Suprapubic skin (tissue), 3 donors: ENCODE measurements at regions not wholly inside any gene's neighbourhood (a gene's known extent, or its start where the extent isn't known, plus 50 kb on each side); places are given as distances from the start of the nearest gene placed in this dataset.

Experiments used
- CTCF ChIP-seq, 2 donors: fragments of 200-600 bp in 1 of 2; fragments of 450-650 bp in 1 of 2; sonication (generic) in 1 of 2; IDR thresholded peaks; one replicate each; pipeline ENCODE4 v1.5.1; 2016 to 2019; ENCODE audit warnings: antibody characterized with exemption in 2 of 2, mild to moderate bottlenecking in 1 of 2, moderate library complexity in 1 of 2
- POLR2AphosphoS5 ChIP-seq, 3 donors: sonication (generic); formaldehyde crosslinking; IDR thresholded peaks; one replicate each; pipeline ENCODE4 v1.6.1; 2017; ENCODE audit warnings: antibody characterized with exemption in 3 of 3

- TF ChIP-seq CTCF (IDR thresholded peaks at IDR 0.05) (no peak), POLR2AphosphoS5 (IDR thresholded peaks at IDR 0.05) (no peak)
Measured at GRCh38 chr2:125711075-125711474, 944.9 kb upstream of the GYPC start.
